ENCODE measurements at regions not wholly inside any gene's neighbourhood (a gene's known extent, or its start where the extent isn't known, plus 50 kb on each side); places are given as distances from the start of the nearest gene placed in this dataset.
"Not testable (repeated sequence)": the region's sequence is repeated elsewhere in the genome, so short reads cannot be mapped to it uniquely, and the experiment has no call there.

- in situ Hi-C loops (cut with HindIII; ENCODE audit: low sequenced_read_pairs) = no loop called here
- TF ChIP-seq CTCF (IDR thresholded peaks at IDR 0.05; ENCODE audit: low read depth, low read length, missing control alignments) = no peak
- no peak overlapping the region for H3K4me3 ChIP-seq (ENCODE audit: low read depth, low read length)
- peak; percentile 39 for DNase-seq (ENCODE audit: low read depth)
These were observed 438.0 kb upstream of the WWC1 start for GRCh38 chr5:167853421-167853820.

GRCh38 chr5:167855818-167856217 lies 435.6 kb upstream of the WWC1 start:
- in situ Hi-C loops (cut with HindIII; ENCODE audit: low sequenced_read_pairs) = no loop called here
- DNase-seq (ENCODE audit: low read depth) = no peak
- H3K4me3 ChIP-seq (ENCODE audit: low read depth, low read length) = no peak overlapping the region
- TF ChIP-seq CTCF (IDR thresholded peaks at IDR 0.05; ENCODE audit: low read depth, low read length, missing control alignments) = no peak

DNA sequence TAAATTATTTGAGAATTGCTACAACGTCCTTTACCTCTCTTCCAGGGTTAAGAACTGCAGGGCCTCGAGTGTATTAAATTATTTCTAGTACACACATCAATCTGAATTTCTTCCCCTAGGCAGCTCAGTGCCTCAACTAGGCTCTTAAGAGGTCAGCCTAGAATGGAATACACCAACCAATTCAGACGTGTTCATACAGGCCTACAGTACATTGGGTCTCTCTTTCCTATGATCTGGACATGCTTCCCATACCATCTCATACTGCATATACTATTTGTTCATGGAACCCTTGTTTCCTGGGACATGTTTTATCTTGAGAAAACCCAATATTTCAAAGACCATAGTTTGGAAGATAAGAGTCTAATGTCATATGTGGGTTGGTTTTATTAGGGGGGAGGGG lies 434.1 kb upstream of the WWC1 start:
- no peak for DNase-seq (ENCODE audit: low read depth)
- in situ Hi-C loops (cut with HindIII; ENCODE audit: low sequenced_read_pairs) = no loop called here
- no peak for TF ChIP-seq CTCF (IDR thresholded peaks at IDR 0.05; ENCODE audit: low read depth, low read length, missing control alignments)

DNA sequence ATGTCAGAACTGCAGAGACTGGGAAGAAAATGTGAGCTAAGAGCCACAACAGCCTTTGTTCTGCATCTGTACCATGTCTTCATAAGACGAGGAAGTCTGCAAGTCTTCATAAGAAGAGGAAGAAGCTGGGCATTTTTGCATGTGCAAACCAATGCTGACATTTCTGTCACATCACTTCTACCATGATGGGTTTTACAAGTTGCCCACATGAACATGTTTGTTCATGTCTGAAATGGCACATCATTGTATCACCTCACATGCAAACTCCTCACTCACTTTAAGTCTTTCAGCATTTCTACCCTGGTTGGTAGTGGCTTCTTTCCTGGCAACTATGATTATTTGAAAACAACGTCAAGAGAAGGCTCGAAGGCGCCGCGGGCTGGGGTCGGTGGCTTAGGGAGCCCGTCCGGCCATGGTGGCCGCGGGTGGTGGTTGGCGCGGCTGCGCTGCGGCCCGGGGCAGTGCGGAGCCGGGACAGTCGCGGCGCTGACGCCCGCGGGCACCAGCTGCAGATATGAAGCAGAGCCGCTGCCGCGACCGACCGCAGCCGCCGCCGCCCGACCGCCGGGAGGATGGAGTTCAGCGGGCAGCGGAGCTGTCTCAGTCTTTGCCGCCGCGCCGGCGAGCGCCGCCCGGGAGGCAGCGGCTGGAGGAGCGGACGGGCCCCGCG lies 433.1 kb upstream of the WWC1 start:
- in situ Hi-C loops (cut with HindIII; ENCODE audit: low sequenced_read_pairs); DNase-seq (ENCODE audit: low read depth); H3K4me3 ChIP-seq (ENCODE audit: low read depth, low read length): not testable (repeated sequence)

More for the DNA sequence above, 434.1 kb upstream of the WWC1 start:
- H3K4me3 ChIP-seq (ENCODE audit: low read depth, low read length) = no peak overlapping the region

DNA sequence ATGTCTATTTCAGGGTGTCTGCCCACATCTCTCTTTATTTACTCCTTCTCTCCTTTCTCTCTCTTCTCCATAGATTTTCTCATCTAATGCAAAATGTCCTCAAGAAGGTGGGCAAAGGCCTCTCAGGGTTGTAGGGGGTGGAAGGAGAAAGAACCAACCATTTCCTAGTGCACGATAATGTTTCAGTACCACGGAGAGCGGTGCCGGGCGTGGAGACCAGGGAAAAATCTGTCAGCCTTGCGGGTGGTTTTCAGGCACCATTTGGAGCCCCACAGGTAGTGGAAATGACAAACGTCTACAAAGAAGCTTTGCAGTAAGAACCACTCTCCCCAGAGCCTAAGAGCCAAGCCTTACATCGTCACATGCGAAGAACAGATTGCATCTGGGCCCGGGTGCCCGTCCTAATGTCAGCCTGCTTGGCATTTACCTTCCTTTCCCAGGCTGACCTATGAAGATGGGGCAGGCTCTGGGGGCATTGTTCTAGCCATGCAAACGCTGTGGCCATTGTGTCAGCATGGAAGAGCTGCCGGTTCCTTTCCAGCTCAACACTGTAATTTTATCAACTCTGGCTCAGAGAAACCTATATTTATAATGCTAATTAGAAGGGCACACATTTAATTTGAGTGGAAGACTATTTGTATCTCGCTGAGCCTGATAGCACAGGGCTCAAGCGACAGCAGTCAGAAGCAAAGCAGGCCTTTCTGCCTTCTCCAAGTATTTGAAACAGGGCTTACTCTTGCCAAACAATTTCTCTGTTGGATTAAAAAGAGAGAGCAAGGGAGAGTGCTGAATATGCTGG lies 430.1 kb upstream of the WWC1 start:
- H3K4me3 ChIP-seq (ENCODE audit: low read depth, low read length) = no peak overlapping the region
- no peak for TF ChIP-seq CTCF (IDR thresholded peaks at IDR 0.05; ENCODE audit: low read depth, low read length, missing control alignments)
- in situ Hi-C loops (cut with HindIII; ENCODE audit: low sequenced_read_pairs) = no loop called here
- no peak for DNase-seq (ENCODE audit: low read depth)

DNA sequence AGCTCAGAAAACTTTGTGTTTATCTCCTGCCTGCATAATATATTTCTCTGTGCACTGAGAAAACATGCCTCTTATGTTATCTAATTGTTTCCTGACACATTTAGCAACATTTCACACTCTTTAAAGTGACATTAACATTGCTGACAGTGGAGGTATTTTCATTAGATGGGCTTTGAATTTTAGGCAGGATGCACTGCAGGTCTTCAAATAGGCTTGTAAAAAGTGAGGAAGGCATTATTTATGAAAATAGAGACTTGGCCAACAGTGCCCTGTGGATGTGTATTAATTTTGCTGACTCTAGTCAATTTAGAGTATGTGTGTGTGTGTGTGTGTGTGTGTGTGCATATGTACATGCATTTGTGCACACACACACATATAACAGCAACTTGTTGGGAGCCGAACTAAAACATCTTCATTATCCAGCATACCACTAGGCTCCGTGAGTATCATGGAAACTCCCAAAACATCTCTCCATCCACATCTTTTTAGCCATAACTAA lies 429.5 kb upstream of the WWC1 start:
- DNase-seq (ENCODE audit: low read depth) = no peak
- no peak for TF ChIP-seq CTCF (IDR thresholded peaks at IDR 0.05; ENCODE audit: low read depth, low read length, missing control alignments)
- H3K4me3 ChIP-seq (ENCODE audit: low read depth, low read length) = no peak overlapping the region
- in situ Hi-C loops (cut with HindIII; ENCODE audit: low sequenced_read_pairs) = no loop called here

DNA sequence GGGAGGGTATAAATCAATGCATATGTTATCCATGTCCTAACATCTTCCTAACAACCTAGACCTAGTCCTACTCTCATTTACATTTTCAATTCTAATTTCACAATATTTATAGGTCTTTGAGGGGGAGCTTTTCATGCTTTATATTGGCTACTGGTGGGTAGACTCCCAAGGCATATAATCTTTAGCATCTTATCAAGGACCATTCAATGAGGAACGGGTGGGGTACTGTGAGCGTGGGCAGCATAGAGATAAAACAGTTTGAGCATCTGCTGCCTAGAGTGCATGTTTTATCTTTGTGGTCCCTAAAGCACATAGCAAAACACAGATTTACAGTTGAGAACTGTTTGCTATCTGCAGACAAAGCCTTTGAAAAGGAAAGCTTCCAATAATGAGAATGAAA lies 427.6 kb upstream of the WWC1 start:
- TF ChIP-seq CTCF (IDR thresholded peaks at IDR 0.05; ENCODE audit: low read depth, low read length, missing control alignments) = no peak
- no peak for DNase-seq (ENCODE audit: low read depth)
- in situ Hi-C loops (cut with HindIII; ENCODE audit: low sequenced_read_pairs) = no loop called here
- no peak overlapping the region for H3K4me3 ChIP-seq (ENCODE audit: low read depth, low read length)

All from astrocyte of the cerebellum (primary cell).